ENCODE measurements at regions not wholly inside any gene's neighbourhood (a gene's known extent, or its start where the extent isn't known, plus 50 kb on each side); places are given as distances from the start of the nearest gene placed in this dataset.
"Not testable (repeated sequence)": the region's sequence is repeated elsewhere in the genome, so short reads cannot be mapped to it uniquely, and the experiment has no call there.

DNA sequence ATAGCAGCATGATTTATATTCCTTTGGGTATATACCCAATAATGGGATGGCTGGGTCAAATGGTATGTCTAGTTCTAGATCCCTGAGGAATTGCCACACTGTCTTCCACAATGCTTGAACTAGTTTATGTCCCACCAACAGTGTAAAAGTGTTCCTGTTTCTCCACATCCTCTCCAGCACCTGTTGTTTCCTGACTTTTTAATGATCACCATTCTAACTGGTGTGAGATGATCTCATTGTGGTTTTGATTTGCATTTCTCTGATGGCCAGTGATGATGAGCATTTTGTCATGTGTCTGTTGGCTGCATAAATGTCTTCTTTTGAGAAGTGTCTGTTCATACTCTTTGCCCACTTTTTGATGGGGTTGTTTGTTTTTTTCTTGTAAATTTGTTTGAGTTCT lies 54.0 kb upstream of the GPR89A start:
- not testable (repeated sequence) for DNase-seq

- no peak for DNase-seq
Measured at GRCh38 chr1:145545055-145545454, 62.7 kb upstream of the GPR89A start.

DNA sequence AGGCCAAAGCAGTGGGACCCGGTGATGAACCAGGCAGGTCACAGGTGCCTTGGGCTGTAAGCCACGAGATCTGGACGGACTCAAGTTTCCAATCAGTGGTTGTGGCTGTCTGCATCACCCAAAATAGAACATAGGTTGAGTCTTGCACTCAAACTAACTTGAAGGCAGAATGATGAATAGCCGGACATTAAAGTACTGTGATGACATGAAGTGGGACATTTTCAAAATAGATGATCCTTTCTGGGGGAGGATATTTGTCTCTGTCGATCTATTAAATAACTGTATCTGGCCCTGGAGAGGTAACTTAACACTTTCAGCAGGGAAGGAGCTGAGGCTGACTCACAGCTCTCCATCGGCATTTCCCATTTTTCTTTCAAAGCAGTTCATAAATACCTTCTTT lies 66.1 kb upstream of the GPR89A start:
- DNase-seq, result not testable (repeated sequence)

DNA sequence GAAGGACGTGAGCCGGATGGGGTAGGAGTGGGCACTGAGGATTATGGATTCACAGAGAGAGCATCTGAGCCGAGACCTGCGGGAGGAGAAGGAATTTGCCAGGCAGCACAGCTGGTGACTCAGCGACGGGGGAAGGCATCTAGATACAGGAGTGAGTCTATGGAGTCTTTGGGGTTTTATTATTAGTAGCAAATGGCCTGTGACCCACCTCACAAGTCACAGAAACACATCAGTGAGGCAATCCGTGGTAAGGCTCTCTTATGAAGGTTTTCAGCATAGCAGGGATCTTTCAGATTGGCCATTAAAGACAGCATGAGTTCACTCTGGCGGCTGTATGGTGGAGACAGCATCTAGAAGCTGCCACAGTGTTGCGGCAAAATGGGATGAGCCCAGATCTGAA lies 66.5 kb upstream of the GPR89A start:
- DNase-seq, result not testable (repeated sequence)

DNA sequence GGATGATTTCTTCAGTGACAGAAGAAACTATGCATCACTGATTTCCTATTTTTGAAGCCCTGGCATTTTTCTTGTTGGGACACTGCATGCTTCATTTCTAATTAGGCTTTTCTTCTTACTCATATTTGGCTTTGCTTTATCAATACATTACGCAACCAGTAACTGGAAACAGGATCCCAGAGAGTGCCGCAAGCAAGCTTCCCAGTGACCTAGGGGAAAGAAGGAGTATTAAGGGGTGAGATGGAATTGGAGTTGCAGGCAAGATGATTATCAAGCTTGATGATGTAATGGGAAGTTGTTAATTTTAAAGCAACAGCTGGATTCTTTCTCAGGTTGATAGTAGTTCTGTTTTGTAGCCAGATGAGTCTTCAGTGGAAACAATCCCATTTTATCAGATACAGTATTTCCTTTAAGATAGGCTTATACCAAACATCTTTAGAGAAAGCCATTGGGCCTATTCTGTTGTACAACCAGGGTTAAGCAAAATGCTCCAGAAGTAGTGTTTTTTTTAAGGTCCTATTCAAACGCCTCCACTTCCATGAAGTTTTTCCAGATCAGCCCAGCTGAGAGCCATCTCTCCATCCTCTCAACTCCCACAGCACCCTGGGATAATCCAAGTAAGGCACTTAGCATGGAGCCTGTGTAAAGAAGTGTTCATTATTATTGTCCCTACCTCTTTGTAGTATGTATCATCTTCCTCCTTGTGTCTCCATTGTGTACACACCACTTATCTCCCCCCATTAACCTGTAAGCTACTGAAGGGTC lies 69.5 kb upstream of the GPR89A start:
- not testable (repeated sequence) for DNase-seq

DNA sequence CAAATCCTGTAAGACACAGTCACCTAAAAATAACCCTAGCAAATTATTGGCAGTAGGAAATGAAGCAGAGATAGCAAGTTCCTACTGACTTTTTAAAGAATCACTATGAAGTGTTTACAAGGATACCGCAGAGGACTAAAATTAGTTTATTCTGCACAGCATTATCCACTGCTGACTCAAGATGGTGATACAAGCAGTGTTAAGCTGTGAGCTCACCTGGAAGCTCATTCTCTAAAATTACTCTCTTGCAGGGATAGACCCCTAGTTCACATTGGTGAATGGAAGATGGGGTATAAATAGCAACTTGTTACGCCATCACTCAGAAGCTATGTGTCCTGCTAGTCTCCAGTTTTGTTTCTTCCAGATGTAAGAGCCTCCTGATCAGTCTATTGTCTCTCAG lies 70.8 kb upstream of the GPR89A start:
- DNase-seq, result not testable (repeated sequence)

DNA sequence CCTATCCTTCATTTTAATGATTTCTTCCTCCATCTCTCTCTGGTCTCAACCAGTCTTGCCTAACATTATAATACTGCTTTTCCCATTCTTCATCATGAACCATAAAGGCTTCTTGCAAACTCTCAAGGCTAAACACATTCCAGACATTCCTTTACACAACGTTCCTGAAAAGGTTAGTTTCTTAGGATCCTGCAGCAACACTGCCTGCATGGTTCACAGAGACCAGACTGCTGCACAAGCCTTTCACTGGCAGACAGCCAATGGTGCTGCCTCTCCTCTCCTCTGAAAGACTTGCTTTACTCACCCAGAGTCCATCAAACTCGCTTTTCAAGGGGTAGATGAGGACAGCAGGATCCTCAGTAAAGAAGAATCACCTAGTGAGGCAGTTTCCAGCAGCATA lies 72.3 kb upstream of the GPR89A start:
- DNase-seq, result not testable (repeated sequence)

DNA sequence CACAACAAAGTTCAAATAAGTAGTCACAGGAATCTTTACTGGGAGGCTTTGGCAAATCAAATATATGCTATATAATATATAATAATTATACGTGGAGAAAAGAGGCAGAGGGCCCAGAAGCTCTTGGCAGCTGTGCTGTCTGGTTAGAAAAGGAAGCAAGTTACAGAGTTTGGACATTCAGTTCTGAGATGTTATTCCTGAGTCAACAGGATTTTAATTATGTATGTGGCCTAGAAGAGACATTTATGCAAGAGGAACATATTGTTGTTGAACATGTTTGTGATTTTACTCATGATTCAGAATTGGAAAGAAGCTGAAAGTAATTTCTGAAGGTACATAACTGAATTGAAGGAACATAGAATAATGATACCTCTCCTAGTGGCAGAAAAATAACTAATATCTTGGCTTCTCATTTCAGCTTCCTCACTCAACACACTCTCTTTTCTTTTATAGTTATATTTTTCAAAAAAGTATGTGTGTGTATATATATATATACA lies 79.7 kb upstream of the GPR89A start:
- not testable (repeated sequence) for DNase-seq

GRCh38 chr1:145520159-145520558 lies 87.6 kb upstream of the GPR89A start:
- DNase-seq, result not testable (repeated sequence)

GRCh38 chr1:145519302-145519701 lies 88.5 kb upstream of the GPR89A start:
- not testable (repeated sequence) for DNase-seq

DNA sequence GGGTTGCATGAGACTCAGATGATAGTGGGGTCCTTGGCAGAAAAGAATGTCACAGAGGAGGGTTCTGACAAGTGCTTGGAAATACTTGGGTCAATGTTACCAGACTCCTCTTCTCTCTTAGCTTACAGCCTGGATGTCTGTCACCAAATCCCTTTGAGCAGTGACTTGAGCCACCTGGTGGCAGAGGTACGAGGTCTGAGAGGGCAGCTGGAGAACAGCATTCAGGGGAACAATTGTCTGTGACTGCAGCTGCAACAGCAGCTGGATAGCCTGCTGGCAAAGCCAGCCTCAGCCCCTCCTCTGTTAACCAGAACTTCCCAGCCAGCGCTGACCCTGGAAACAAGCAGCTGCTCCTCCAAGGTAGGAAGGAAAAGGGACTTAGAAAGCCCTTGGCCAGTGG lies 87.6 kb upstream of the NBPF20 start:
- peak in 1 of 2 donors; percentile 14 for DNase-seq

GRCh38 chr1:145508053-145508452 lies 82.7 kb upstream of the NBPF20 start:
- not testable (repeated sequence) for DNase-seq

GRCh38 chr1:145505663-145506647 lies 80.6 kb upstream of the NBPF20 start:
- not testable (repeated sequence) for DNase-seq

DNA sequence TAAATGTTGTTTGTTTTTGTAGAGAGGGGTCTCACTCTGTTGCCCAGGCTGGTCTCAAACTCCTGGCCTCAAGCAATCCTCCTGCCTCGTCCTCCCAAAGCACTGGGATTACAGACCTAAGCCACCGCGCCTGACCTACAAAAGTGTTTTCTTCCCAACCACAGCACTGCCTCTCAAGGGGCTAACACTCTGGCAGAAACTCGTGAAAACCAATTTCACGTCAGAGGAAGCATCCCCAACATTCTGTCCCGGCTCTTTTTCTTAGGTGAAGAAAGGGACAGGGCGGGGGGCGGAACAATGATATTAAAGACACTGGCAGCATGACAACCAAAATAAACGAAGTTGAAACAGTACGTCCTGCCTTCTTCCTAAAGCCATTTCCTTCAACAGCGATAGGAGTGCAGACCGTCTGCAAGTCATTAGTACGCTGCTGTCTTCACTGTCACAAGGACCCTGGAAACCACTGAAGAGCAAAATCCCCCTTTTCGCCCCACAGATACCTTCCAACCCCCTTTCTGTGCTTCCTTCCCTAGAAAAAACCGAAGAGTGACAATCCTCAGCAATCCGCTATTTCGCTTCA lies 79.5 kb upstream of the NBPF20 start:
- not testable (repeated sequence) for DNase-seq

GRCh38 chr1:145504310-145504709 lies 78.9 kb upstream of the NBPF20 start:
- not testable (repeated sequence) for DNase-seq

DNA sequence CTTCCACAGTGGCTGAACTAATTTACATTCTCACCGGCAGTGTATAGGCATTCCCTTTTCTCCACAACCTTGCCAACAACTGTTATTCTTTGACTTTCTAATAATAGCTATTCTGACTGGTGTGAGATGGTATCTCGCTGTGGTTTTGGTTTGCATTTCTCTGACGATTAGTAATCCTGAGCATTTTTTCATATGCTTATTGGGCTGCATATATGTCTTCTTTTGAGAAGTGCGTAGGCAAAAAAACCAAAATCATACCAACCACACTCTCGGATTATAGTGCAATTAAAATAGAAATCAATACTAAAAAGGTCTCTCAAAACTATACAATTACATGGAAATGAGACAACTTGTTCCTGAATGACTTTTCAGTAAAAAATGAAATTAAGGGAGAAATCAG lies 74.8 kb upstream of the NBPF20 start:
- not testable (repeated sequence) for DNase-seq

DNA sequence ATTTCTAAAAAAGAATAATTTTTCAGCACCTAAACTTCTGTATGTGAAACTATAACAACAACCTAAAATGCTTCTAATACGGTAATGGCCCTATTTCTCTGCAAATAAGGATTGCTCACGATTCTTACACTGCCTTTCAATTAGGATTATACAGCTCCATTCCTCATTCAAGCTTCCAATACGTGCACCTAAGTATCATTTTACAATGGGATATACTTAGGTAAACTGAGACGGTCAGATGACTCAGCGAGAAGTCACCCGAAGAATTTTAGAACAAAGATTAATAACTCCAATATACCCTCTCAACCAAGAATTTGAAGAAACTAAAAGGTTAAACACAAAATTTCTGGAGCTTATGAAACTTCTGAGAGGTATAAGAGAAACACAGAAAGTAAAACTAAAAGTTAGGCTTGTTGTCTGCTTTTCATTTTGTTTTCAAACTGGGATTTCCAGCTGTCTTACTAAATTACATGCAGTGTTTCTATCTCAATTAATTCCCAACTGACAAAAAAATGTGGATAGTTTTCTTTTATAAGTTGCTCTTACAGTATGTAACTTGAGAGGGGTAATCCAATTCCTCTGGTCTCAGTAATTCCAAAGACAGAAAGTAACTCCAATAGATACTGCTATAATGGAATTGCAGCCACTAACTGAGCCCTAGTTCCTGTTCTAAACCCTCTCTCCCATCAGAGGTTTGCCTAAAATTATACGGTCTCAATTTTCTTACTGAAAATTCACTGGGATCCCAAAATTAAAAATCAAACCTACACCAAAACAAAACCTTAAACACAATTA lies 69.9 kb upstream of the NBPF20 start:
- DNase-seq, result not testable (repeated sequence)

DNA sequence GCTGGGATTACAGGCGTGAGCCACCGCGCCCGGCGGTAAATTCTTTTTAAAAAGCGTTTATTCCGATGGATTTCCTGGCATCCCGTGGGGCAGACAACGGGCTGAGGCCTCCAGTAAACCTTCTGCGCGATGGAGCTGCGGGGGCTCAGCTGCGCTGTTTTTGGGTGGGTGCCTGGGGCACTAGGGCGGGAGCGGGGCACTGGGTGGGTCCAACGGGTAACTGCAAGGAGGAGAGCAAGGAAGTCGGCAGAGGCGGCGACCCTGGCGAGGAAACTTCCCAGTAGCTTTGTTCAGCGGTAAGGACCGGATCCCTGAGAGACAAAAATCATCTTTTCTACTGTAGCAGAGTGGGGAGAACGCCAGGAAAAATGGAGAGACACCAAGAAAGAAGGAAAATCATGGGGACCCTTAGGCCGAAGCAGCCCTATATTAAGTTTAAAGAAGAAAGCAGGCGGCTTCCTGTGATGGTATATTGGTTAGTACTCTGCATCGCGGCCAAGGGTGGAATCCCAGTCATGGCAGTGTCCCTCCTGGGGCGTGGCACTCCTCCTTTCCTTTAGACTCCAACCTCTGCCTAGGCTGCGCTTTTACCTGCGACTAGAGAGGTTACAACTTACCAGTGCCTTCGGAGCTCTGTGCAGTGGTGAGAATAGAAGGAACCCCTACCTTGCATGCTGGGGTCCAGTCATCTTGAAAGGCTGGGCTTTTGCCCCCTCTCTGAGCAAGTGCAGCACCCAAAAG lies 63.0 kb upstream of the NBPF20 start:
- DNase-seq, result not testable (repeated sequence)

- not testable (repeated sequence) for DNase-seq
Measured at GRCh38 chr1:145487156-145487555, 61.8 kb upstream of the NBPF20 start.

DNA sequence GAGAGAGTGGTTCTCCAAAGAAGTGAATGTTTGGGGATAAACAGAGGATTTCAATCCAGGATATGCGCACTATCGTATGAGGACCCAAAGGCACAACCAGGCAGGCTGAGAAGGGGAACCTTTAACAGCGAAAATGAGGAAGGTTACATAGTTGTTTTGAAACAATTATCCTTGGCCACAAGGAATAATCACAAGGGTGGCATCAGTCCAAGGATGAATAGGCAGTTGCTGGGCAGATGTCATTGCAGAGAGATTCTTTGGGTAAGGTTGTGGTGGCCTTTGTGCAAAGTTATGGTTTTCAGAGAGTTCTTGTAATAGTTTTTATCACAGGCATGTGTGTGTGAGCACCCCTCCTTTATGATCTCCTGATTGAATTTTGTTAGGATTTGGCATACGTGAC lies 58.9 kb upstream of the NBPF20 start:
- DNase-seq, result not testable (repeated sequence)

DNA sequence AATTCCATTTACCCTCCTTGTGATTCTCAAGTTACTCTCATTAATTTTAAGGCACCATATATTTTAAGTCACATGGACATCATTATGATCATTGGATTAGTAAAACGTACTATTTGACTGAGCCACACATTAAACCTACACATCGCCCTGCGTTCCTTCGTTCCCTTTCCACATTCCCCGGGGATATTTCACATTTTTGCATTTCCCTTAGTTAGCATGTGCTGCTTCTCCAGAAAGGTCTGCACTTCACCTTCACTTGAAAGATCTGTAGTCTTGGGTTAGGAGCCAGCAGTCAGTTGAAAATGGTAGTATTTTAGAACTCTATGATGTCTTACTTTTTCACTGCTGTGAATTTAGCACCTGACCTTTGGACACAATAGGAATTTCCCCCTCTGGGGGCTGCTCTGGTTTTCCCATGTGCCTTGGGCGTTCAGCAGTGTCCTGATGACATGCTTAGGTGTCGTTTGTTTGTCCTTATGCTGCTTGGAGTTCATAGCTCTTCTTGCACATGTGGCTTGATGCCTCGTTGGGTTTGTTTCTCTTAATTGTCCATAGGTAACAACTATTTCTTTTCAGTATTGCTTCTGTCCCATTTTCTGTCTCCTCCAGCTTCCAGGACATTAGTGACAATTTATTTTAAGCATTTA lies 56.9 kb upstream of the NBPF20 start:
- not testable (repeated sequence) for DNase-seq

All from CD4-positive, alpha-beta T cell treated with Interferon alpha-2 for 1 hour (primary cell).